Parathyroid adenoma (tissue), 2 donors: ENCODE measurements at regions not wholly inside any gene's neighbourhood (a gene's known extent, or its start where the extent isn't known, plus 50 kb on each side); places are given as distances from the start of the nearest gene placed in this dataset.

Source experiments
- H2AFZ ChIP-seq: fragments of 300-600 bp; sonication (generic); one replicate; pipeline ENCODE4 v1.7.0; 2017; ENCODE audit warnings: antibody characterized with exemption, mild to moderate bottlenecking
- H3K27ac ChIP-seq: fragments of 300-600 bp; sonication (generic); one replicate; pipeline ENCODE4 v1.7.0; 2017
- H3K27me3 ChIP-seq: fragments of 300-600 bp; sonication (generic); one replicate; pipeline ENCODE4 v1.7.0; 2017; ENCODE audit warnings: low read length; ENCODE audit not compliant: control insufficient read depth, insufficient read depth
- H3K36me3 ChIP-seq: fragments of 300-600 bp; sonication (generic); one replicate; pipeline ENCODE4 v1.7.0; 2017; ENCODE audit warnings: low read length; ENCODE audit not compliant: control insufficient read depth, insufficient read depth
- H3K4me1 ChIP-seq: fragments of 300-600 bp; sonication (generic); one replicate; pipeline ENCODE4 v1.7.0; 2017; ENCODE audit warnings: control low read depth
- H3K4me2 ChIP-seq: fragments of 300-600 bp; sonication (generic); one replicate; pipeline ENCODE4 v1.7.0; 2017; ENCODE audit warnings: low read length
- H3K4me3 ChIP-seq: fragments of 300-600 bp; sonication (generic); one replicate; pipeline ENCODE4 v1.7.0; 2017; ENCODE audit warnings: low read depth, low read length
- H3K79me2 ChIP-seq: fragments of 300-600 bp; sonication (generic); one replicate; pipeline ENCODE4 v1.7.0; 2017; ENCODE audit warnings: control low read depth
- H3K9ac ChIP-seq: fragments of 300-600 bp; sonication (generic); one replicate; pipeline ENCODE4 v1.7.0; 2017; ENCODE audit warnings: mild to moderate bottlenecking
- H3K9me3 ChIP-seq: fragments of 300-600 bp; sonication (generic); one replicate; pipeline ENCODE4 v1.7.0; 2017; ENCODE audit warnings: low read length; ENCODE audit not compliant: control insufficient read depth
- TF ChIP-seq, protein P1 (sequence below): fragments of 300-600 bp; sonication (generic); IDR thresholded peaks from one replicate; pipeline ENCODE4 v1.7.0; 2017; ENCODE audit warnings: antibody characterized with exemption, mild to moderate bottlenecking
- donor health status: primary hyperparathyroidism.

DNA sequence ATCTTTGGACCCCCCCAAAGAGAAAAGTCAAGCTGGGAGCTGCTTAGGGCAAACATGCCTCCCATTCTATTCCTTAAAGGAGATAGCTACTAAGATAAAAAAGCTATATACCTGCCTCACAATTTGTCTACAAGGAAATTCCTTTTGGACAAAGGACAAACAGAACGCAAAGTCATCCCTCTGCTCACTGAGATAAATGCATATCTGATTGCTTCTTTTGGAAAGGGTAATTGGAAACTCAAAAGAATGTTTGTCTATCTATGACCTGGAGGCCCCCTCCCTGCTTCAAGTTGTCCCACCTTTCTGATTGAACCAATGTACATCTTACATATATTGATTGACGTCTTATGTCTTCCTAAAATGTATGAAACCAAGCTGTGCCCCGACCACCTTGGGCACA, 80.9 kb upstream of the FUT8 start:
- Histone ChIP-seq H3K27me3 (no peaks in the 10 kb centered on the region), H3K36me3 (no peaks in the 10 kb centered on the region), H2AFZ (no peak overlapping the region), H3K79me2 (no peaks in the 10 kb centered on the region), H3K9me3 (no peaks in the 10 kb centered on the region), H3K9ac (no peak overlapping the region), H3K4me3 (no peak overlapping the region), H3K27ac (no peak overlapping the region), H3K4me2 (no peak overlapping the region), H3K4me1 (no peaks in the 10 kb centered on the region)
- TF ChIP-seq, protein P1, sequence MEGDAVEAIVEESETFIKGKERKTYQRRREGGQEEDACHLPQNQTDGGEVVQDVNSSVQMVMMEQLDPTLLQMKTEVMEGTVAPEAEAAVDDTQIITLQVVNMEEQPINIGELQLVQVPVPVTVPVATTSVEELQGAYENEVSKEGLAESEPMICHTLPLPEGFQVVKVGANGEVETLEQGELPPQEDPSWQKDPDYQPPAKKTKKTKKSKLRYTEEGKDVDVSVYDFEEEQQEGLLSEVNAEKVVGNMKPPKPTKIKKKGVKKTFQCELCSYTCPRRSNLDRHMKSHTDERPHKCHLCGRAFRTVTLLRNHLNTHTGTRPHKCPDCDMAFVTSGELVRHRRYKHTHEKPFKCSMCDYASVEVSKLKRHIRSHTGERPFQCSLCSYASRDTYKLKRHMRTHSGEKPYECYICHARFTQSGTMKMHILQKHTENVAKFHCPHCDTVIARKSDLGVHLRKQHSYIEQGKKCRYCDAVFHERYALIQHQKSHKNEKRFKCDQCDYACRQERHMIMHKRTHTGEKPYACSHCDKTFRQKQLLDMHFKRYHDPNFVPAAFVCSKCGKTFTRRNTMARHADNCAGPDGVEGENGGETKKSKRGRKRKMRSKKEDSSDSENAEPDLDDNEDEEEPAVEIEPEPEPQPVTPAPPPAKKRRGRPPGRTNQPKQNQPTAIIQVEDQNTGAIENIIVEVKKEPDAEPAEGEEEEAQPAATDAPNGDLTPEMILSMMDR: no peak

DNA sequence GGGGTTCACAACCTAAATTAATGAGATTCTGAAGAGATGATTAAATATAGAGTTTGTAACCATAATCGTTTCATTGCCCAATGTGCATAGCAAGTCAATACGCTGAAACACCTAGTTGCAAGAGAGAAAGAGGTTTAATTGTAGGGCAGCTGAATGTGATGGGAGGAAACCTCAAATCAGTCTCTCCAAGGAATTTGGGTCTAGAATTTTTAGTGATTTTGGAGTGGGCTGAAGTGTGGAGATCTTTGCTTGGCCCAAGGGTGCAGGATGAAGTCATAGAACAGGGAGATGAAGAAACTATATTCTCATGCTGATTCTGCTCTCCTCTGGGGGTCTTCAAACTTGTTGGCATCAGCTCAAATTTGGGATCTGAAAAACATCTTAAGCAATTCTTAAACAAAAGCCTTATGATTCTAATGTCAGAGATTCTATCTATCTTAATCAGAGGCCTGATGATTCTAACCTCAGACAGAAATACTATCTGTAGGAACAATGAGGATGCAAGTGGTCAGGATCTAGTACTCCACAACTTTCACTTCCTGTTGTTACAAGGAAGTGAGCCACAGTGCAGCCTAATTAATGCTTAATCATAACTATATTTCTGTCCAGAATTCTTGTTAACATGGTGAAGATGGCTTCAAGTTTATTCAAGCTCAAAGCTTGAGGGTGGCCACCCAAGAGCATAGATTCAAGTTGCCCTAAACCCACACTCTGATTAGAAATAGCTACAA, 80.2 kb upstream of the FUT8 start:
- Histone ChIP-seq H3K9me3 (no peaks in the 10 kb centered on the region), H3K27ac (no peak overlapping the region), H3K4me1 (no peaks in the 10 kb centered on the region), H3K4me3 (no peak overlapping the region), H3K27me3 (no peaks in the 10 kb centered on the region), H3K9ac (no peak overlapping the region), H2AFZ (no peak overlapping the region), H3K79me2 (no peaks in the 10 kb centered on the region), H3K36me3 (no peaks in the 10 kb centered on the region), H3K4me2 (no peak overlapping the region)
- TF ChIP-seq, protein P1: no peak

- no peaks in the 10 kb centered on the region for H3K79me2 ChIP-seq
Observed at GRCh38 chr14:65333943-65334687, 78.4 kb upstream of the FUT8 start.

GRCh38 chr14:65334765-65335410, 77.6 kb upstream of the FUT8 start:
- Histone ChIP-seq H3K4me1 (no peaks in the 10 kb centered on the region), H3K27me3 (no peaks in the 10 kb centered on the region), H2AFZ (peak overlapping the region; percentile 51), H3K27ac (no peak overlapping the region), H3K9ac (no peak overlapping the region), H3K4me2 (no peak overlapping the region), H3K79me2 (no peaks in the 10 kb centered on the region), H3K36me3 (no peaks in the 10 kb centered on the region), H3K4me3 (no peak overlapping the region), H3K9me3 (no peaks in the 10 kb centered on the region)
- TF ChIP-seq, protein P1: no peak

More at GRCh38 chr14:65333943-65334687, 78.4 kb upstream of the FUT8 start:
- Histone ChIP-seq H2AFZ (peak overlapping the region; percentile 51), H3K4me3 (no peak overlapping the region), H3K27ac (no peak overlapping the region), H3K9ac (no peak overlapping the region), H3K27me3 (no peaks in the 10 kb centered on the region), H3K4me2 (no peak overlapping the region), H3K4me1 (no peaks in the 10 kb centered on the region), H3K36me3 (no peaks in the 10 kb centered on the region), H3K9me3 (no peaks in the 10 kb centered on the region)
- TF ChIP-seq, protein P1: no peak
